GM12874 (cell line): ENCODE measurements at regions not wholly inside any gene's neighbourhood (a gene's known extent, or its start where the extent isn't known, plus 50 kb on each side); places are given as distances from the start of the nearest gene placed in this dataset.

Source experiments
- TF ChIP-seq, protein P1 (sequence below): IDR thresholded peaks from 2 replicates; pipeline ENCODE4 v1.5.1; 2011; ENCODE audit warnings: low read depth, mild to moderate bottlenecking, control low read depth, low read length, moderate library complexity; ENCODE audit not compliant: insufficient read depth

DNA sequence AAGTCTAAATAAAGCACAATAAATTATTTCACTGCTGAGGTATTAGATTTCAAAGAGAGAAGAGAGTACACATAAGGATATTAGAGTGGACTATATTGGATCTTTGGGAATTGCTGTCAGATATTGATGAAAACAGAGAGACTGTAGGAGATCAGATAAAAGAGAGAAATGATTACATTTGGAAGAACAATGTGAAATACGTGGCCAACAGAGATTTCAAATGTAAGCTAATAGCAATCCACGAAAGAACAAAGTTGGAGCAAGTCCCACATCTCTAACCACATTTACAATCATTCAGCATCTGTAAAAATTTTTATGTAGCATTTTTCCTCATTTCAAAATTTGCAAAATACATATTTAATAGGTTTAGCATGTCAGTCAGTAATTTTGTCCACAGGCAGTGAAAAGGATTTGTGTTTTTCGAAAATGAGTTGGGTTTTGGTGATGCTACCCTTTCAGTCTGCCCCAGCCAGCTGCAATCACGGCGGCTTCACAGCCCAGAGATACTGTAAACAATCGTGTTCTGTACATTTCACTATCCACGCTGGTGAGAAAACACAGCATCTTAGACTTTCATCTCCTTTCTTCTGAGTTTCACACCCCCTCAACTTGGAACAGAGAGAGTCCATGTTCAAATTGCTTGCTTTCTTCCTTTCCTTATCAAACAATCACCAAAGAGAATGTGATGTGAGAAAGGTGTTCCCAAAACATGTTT lies 209.1 kb upstream of the LYPLAL1 start:
- TF ChIP-seq, protein P1, sequence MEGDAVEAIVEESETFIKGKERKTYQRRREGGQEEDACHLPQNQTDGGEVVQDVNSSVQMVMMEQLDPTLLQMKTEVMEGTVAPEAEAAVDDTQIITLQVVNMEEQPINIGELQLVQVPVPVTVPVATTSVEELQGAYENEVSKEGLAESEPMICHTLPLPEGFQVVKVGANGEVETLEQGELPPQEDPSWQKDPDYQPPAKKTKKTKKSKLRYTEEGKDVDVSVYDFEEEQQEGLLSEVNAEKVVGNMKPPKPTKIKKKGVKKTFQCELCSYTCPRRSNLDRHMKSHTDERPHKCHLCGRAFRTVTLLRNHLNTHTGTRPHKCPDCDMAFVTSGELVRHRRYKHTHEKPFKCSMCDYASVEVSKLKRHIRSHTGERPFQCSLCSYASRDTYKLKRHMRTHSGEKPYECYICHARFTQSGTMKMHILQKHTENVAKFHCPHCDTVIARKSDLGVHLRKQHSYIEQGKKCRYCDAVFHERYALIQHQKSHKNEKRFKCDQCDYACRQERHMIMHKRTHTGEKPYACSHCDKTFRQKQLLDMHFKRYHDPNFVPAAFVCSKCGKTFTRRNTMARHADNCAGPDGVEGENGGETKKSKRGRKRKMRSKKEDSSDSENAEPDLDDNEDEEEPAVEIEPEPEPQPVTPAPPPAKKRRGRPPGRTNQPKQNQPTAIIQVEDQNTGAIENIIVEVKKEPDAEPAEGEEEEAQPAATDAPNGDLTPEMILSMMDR: no peak

DNA sequence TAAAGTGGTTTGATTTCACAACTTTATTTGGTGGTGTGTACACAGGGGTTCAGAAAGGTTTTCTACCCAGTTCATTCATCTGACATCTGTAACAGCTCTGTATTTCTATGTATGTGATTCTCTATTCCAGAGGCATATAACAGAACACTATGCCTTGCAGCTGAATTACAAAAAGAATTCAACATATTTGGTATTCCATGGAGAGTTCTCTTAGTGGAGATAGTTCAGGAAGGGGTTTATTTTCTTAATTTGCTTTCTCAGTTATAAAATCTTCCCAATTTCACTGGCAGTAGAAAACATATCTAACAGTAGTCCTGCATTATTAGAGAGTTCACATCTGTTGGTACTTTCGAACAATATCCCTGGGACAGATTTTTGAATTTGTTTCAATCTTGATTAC lies 207.9 kb upstream of the LYPLAL1 start:
- TF ChIP-seq, protein P1: no peak

DNA sequence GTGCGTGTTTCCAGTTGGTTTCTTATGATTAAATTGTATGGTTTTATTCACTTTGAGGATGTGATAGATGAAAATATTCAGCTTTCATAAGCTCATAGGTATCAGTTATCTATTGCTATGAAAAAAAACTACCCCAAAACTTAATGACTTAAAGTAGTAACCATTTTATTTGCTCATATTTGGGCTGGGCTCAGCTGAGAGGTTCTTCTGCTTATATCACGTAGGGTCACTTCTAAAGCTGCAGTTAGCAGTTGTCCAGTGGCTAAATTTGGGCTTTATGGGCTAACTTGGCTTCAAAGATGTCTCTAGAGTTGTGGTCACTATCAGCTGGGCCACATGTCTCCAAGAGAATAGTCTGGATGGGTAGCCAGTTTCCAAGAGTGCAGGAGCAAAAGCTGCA lies 206.4 kb upstream of the LYPLAL1 start:
- TF ChIP-seq, protein P1: no peak

DNA sequence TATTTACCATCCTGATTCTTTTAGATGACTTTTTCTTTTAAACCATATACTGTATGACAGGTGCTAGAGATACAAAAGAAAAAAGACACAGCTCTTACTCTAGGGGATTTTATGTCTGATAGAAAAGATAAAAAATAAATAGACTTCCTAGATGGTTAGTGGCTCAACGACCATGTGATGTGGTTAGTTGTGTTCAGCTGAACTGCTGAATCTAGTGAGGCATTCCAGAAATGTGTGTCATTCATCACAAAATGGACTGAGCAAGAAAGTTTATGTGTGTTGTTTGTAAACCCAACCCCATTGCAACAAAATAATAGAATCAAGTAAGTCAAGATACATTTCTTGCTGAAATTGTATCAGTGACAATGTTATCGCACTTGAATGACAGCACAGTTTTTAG lies 205.8 kb upstream of the LYPLAL1 start:
- TF ChIP-seq, protein P1: no peak

DNA sequence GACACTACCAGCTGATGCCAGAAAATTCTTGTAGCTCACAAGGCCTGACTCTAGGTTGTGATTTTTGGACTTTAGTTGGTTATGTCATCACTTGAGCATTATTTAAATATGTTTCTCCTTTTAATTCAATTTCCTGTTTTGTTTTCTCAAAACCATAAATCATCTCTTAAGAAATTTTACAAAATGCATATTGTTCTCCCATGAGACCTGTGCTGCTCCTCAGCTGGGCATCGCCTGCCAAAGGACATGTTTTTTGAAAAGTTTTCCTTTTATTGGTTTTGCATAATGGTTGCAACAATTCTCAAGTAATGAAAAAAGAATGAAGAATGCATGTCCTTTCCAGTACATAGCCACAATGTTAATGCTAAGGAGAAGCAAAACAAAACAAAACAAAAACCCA lies 204.7 kb upstream of the LYPLAL1 start:
- TF ChIP-seq, protein P1: no peak

DNA sequence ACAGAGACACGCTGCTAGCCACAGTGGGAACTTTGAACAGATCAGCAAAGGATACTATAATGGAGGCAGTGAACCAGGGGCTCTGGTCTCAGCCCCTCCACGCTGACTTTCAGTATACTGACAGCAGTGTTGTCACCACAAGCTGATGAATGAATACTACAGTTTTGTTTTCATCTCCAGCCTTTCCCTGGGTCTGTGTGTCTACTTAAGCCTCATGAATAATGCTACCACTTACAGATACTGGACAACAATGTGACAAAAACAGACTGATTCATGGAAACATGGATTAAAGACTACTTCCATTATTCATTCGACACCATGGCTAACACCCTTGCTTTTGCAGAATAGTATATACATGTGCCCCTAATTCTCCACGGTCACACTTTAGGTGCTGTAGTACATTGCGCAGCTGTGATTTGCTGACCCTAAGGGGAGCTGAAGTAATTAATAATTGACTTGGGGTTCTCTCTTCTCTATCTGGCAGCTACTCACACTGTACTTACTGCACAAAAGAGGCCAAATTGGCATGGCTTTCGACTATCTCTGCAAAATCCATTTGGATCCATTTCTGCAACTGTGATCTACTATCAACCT lies 203.2 kb upstream of the LYPLAL1 start:
- TF ChIP-seq, protein P1: no peak

DNA sequence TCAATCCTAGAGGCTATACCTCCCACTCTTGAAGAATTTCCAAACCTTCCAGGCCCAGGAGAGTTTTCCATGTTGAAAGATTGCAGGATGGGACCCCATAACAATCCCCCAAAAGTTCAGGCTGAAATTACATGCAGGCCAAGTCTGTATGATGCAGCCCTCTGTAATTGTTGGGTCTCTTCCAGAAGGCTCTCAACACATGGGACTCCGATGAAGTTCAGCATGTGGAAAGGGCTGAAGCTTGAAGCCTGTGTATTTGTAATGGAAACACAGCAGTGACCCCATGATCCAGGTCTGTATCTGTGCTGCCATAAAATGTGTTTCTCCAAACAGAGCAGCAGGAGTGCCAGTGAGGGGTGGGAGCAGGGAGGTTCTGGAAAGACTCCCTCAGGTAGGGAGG lies 202.5 kb upstream of the LYPLAL1 start:
- TF ChIP-seq, protein P1: no peak
